ENCODE measurements at regions not wholly inside any gene's neighbourhood (a gene's known extent, or its start where the extent isn't known, plus 50 kb on each side); places are given as distances from the start of the nearest gene placed in this dataset.

DNA sequence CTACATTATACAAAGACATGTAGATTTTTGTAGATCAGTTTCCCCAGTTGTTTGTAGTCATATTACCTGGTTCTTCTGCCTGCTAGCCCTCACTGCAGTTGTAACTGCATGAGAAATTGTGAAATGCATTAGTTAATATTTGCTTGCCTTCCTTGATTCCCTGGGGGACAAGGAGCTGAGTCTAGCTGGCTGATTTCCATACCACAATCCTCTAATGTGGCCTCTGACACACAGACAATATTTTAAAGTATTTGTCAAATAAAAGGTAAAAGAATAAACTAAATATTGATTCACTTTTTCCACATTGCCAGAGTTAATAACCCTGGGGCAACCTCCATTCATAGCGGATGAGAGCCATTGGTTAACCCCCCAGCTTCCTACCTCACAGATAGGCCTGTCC is 128.8 kb upstream of the TMEM132C start:
- TF ChIP-seq, protein P1, sequence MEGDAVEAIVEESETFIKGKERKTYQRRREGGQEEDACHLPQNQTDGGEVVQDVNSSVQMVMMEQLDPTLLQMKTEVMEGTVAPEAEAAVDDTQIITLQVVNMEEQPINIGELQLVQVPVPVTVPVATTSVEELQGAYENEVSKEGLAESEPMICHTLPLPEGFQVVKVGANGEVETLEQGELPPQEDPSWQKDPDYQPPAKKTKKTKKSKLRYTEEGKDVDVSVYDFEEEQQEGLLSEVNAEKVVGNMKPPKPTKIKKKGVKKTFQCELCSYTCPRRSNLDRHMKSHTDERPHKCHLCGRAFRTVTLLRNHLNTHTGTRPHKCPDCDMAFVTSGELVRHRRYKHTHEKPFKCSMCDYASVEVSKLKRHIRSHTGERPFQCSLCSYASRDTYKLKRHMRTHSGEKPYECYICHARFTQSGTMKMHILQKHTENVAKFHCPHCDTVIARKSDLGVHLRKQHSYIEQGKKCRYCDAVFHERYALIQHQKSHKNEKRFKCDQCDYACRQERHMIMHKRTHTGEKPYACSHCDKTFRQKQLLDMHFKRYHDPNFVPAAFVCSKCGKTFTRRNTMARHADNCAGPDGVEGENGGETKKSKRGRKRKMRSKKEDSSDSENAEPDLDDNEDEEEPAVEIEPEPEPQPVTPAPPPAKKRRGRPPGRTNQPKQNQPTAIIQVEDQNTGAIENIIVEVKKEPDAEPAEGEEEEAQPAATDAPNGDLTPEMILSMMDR (IDR thresholded peaks at IDR 0.05): no peak
- TF ChIP-seq POLR2A (IDR thresholded peaks at IDR 0.05): no peak
